ENCODE measurements at regions not wholly inside any gene's neighbourhood (a gene's known extent, or its start where the extent isn't known, plus 50 kb on each side); places are given as distances from the start of the nearest gene placed in this dataset.
"Not testable (repeated sequence)": the region's sequence is repeated elsewhere in the genome, so short reads cannot be mapped to it uniquely, and the experiment has no call there.

GRCh38 chr15:79659691-79660090 is 227.6 kb downstream of the MINAR1 start:
- DNase-seq (ENCODE audit: low read depth), result no peak

- DNase-seq (ENCODE audit: low read depth), result no peak
These were observed 229.3 kb downstream of the MINAR1 start for GRCh38 chr15:79661411-79661810.

- no peak for DNase-seq (ENCODE audit: low read depth)
These were observed 223.2 kb downstream of the MTHFS start for GRCh38 chr15:79673416-79674123.

GRCh38 chr15:79674124-79674465 is 222.7 kb downstream of the MTHFS start:
- no peak for DNase-seq (ENCODE audit: low read depth)

GRCh38 chr15:79675982-79676381 is 220.8 kb downstream of the MTHFS start:
- no peak for DNase-seq (ENCODE audit: low read depth)

- no peak for DNase-seq (ENCODE audit: low read depth)
These were observed 220.2 kb downstream of the MTHFS start for GRCh38 chr15:79676621-79677020.

GRCh38 chr15:79677241-79677640 is 219.6 kb downstream of the MTHFS start:
- no peak for DNase-seq (ENCODE audit: low read depth)

- no peak for DNase-seq (ENCODE audit: low read depth)
These were observed 218.6 kb downstream of the MTHFS start for GRCh38 chr15:79678032-79678701.

- DNase-seq (ENCODE audit: low read depth), result no peak
These were observed 216.1 kb downstream of the MTHFS start for GRCh38 chr15:79680720-79681119.

GRCh38 chr15:79682285-79682684 is 214.5 kb downstream of the MTHFS start:
- no peak for DNase-seq (ENCODE audit: low read depth)

- DNase-seq (ENCODE audit: low read depth), result no peak
These were observed 213.9 kb downstream of the MTHFS start for GRCh38 chr15:79682851-79683288.

GRCh38 chr15:79689030-79689429 is 207.8 kb downstream of the MTHFS start:
- DNase-seq (ENCODE audit: low read depth), result no peak

- no peak for DNase-seq (ENCODE audit: low read depth)
These were observed 195.8 kb downstream of the MTHFS start for GRCh38 chr15:79700951-79701480.

- no peak for DNase-seq (ENCODE audit: low read depth)
These were observed 194.2 kb downstream of the MTHFS start for GRCh38 chr15:79702621-79703020.

- no peak for DNase-seq (ENCODE audit: low read depth)
These were observed 175.6 kb downstream of the MTHFS start for GRCh38 chr15:79721256-79721655.

- DNase-seq (ENCODE audit: low read depth), result no peak
These were observed 172.5 kb downstream of the MTHFS start for GRCh38 chr15:79724312-79724711.

GRCh38 chr15:79724804-79725203 is 172.0 kb downstream of the MTHFS start:
- DNase-seq (ENCODE audit: low read depth), result no peak

GRCh38 chr15:79728867-79729266 is 167.9 kb downstream of the MTHFS start:
- DNase-seq (ENCODE audit: low read depth), result no peak

- no peak for DNase-seq (ENCODE audit: low read depth)
These were observed 160.3 kb downstream of the MTHFS start for GRCh38 chr15:79736435-79737000.

- no peak for DNase-seq (ENCODE audit: low read depth)
These were observed 158.7 kb downstream of the MTHFS start for GRCh38 chr15:79738143-79738542.

- DNase-seq (ENCODE audit: low read depth), result no peak
These were observed 156.3 kb downstream of the MTHFS start for GRCh38 chr15:79740561-79740960.

GRCh38 chr15:79743032-79743431 is 153.8 kb downstream of the MTHFS start:
- no peak for DNase-seq (ENCODE audit: low read depth)

- DNase-seq (ENCODE audit: low read depth), result not testable (repeated sequence)
These were observed 152.3 kb downstream of the MTHFS start for GRCh38 chr15:79744485-79744884.
